HG02642 (cell line): ENCODE measurements at regions not wholly inside any gene's neighbourhood (a gene's known extent, or its start where the extent isn't known, plus 50 kb on each side); places are given as distances from the start of the nearest gene placed in this dataset.
"Not testable (repeated sequence)": the region's sequence is repeated elsewhere in the genome, so short reads cannot be mapped to it uniquely, and the experiment has no call there.

ENCODE experiments used
- ATAC-seq: cut with Tn5 transposase; IDR thresholded peaks from one replicate; pipeline ENCODE4 v1.9.1; 2021; ENCODE audit warnings: mild to moderate bottlenecking; ENCODE audit not compliant: unreplicated experiment, poor library complexity

GRCh38 chr17:27090450-27091042, 203.4 kb upstream of the WSB1 start:
- ATAC-seq: not testable (repeated sequence)

GRCh38 chr17:27091043-27091497, 202.8 kb upstream of the WSB1 start:
- ATAC-seq: no peak

- not testable (repeated sequence) for ATAC-seq
Observed at GRCh38 chr17:27094179-27094578, 199.7 kb upstream of the WSB1 start.

DNA sequence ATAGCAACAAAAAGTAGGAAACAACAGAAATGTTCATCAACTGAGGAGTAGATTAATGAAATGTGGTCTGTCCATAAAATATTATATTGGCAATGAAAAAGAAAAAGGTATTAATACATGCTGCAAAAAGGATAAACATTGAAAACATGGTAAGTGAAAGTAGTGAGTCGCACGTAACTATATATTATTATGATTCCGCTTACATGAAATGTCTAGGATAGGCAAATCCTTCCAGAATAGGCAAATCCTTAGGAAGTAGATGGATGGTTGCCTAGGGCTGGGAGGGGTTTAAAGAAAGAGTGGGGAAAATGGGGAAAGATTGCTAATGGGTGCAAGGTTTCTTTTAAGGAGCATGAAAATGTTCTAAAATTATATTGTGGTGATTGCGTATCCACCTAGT, 198.1 kb upstream of the WSB1 start:
- ATAC-seq: not testable (repeated sequence)

DNA sequence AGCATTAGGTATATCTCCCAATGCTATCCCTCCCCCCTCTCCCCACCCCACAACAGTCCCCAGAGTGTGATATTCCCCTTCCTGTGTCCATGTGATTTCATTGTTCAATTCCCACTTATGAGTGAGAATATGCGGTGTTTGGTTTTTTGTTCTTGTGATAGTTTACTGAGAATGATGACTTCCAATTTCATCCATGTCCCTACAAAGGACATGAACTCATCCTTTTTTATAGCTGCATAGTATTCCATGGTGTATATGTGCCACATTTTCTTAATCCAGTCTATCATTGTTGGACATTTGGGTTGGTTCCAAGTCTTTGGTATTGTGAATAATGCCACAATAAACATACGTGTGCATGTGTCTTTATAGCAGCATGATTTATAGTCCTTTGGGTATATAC, 194.6 kb upstream of the WSB1 start:
- not testable (repeated sequence) for ATAC-seq

DNA sequence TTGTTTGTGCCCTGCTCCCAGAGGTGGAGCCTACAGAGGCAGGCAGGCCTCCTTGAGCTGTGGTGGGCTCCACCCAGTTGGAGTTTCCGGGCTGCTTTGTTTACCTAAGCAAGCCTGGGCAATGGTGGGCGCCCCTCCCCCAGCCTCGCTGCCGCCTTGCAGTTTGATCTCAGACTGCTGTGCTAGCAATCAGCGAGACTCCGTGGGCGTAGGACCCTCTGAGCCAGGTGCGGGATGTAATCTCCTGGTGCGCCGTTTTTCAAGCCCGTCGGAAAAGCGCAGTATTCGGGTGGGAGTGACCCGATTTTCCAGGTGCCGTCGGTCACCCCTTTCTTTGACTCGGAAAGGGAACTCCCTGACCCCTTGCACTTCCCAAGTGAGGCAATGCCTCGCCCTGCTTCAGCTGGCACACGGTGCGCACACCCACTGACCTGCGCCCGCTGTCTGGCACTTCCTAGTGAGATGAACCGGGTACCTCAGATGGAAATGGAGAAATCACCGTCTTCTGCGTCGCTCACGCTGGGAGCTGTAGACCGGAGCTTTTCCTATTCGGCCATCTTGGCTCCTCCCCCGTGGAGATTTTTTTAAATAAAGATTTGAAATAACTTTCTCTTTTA, 189.2 kb upstream of the WSB1 start:
- not testable (repeated sequence) for ATAC-seq

DNA sequence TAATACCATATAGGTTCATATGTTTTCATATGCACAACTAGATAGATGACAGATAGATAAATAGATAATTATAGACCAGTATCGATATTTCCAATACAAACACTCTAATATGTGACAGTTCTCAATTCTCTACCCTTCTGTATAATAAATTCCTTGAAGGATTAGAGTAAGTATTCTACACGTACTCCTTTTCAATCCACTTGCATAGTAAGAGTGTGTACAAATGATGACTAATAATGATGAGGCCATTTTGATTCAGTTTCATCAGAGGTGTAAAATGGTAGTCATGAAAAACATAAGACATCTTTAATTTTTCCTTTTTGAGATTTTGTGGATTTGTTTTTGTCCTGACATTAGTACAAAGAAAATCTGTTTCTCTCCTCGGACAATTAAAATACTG, 188.3 kb upstream of the WSB1 start:
- no peak for ATAC-seq

DNA sequence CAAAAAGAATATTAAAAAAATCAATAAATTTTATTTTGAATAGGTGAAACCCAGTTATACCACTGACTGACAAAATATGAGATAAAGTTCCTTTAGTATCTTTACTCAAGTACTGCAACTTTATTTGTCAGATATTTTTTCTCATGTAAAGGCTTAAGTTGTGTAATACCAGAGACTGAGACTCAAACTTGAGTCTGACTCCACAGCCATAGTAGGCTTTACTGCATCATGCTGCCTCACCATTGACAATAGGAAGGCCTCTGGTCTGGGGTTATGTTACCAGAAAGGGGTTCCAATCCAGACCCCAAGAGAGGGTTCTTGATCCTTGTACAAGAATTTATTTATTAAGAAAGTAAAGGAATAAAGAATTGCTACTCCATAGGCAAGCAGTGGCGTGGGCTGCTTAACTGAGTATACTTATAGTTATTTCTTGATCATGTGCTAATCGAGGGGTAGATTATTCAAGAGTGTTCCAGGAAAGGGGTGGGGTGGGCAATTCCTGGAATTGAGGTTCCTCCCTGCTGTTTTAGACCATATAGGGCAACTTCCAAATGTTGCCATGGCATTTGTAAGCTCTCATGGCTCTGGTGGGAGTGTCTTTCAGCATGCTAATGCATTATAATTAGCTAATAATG, 187.4 kb upstream of the WSB1 start:
- no peak for ATAC-seq

DNA sequence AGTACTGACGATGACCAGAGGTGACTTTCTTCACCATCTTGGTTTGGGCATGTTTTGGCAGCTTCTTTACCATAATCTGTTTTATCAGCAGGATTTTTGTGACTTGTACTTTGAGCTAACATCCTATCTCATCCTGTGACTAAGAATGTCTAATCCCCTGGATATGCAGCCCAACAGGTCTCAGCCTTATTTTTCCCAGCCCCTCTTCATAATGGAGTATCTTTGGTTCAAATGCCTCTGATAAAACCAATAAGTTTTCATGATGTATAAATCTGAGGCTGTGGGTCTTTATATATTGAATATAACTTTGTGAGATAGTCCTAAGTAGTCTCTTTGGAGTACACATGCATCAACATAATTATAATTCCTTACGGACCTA, 186.9 kb upstream of the WSB1 start:
- ATAC-seq: no peak

GRCh38 chr17:27107386-27108328, 186.3 kb upstream of the WSB1 start:
- ATAC-seq: not testable (repeated sequence)

- no peak for ATAC-seq
Observed at GRCh38 chr17:27109346-27109745, 184.6 kb upstream of the WSB1 start.

DNA sequence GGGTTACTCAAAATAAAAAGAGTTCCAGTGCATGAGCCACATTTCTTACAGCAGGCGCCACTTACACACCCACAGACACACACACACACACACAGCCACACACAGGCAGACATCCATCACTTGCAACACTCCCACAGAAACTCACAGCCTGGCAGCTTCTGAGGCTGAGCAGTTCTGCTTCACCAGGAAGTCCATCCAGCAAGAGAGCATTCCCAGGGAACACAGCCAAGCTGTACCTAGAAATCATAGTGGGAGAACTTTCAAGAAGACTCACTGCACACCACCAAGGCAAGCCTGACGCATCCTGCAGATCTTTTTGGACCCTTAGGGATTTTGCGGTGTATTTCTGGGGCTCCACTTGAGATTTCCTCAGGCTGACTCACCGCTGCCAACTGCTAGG, 140.9 kb upstream of the WSB1 start:
- no peak for ATAC-seq

GRCh38 chr17:27155866-27156265, 138.0 kb upstream of the WSB1 start:
- no peak for ATAC-seq

- no peak for ATAC-seq
Observed at GRCh38 chr17:27157297-27157696, 136.6 kb upstream of the WSB1 start.

DNA sequence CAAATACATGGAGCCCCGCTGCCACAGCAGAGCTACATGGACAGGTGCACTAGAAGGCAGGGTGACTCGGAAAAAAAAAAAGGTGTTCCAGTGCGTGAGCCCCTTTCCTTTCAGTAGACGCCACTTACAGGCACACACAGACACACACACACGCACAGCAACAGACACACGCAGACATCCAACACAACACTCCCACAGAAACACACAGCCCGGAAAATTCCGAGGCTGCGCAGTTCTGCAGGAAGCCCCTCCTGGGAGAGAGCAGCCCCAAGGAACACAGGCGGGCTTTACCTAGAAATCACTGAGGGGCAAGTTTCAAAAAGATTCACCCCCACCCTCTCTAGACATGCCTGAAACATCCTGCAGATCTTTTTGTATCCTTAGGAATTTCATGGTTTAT, 136.0 kb upstream of the WSB1 start:
- no peak for ATAC-seq

- ATAC-seq: no peak
Observed at GRCh38 chr17:27158382-27158781, 135.5 kb upstream of the WSB1 start.

GRCh38 chr17:27180322-27180721, 113.6 kb upstream of the WSB1 start:
- ATAC-seq: no peak

GRCh38 chr17:27181379-27181925, 112.5 kb upstream of the WSB1 start:
- not testable (repeated sequence) for ATAC-seq

DNA sequence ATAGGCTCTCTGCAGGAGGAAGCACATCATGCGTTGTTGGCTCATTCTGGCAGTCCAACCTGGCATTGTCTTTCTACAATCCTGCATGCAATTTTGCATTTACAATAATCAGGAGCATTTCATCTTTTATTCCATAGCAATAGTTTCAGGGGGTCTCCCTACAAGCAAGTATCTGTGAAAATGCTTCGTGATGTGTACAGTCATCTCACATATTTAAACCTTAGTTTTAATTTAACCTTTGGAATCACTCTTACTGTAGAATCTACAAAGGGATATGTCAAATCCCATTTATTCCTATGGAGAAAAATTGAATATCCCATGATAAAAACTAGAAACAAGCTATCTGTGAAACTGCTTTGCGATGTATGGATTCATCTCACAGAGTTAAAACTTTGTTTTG, 112.0 kb upstream of the WSB1 start:
- no peak for ATAC-seq

DNA sequence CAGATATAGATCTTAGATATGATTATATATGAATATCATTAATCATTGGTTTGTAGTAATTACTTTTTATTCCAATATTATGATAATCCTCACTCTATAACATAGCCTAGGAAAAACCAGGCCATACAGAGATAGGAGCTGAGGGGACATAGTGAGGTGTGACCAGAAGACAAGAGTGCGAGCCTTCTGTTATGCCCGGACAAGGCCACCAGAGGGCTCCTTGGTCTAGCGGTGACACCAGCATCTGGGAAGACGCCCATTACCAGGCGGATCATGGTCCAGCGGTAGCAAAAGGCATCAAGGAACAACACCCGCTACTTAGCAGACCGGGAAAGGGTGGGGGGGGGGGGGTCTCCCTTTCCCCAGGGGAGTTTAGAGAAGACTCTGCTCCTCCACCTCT, 96.4 kb upstream of the WSB1 start:
- ATAC-seq: not testable (repeated sequence)
